ENCODE measurements at regions not wholly inside any gene's neighbourhood (a gene's known extent, or its start where the extent isn't known, plus 50 kb on each side); places are given as distances from the start of the nearest gene placed in this dataset.
"Not testable (repeated sequence)": the region's sequence is repeated elsewhere in the genome, so short reads cannot be mapped to it uniquely, and the experiment has no call there.

- DNase-seq: peak; percentile 22
Observed at GRCh38 chr12:61993734-61994345, 266.4 kb upstream of the USP15 start.

- no peak for DNase-seq
Observed at GRCh38 chr12:61996717-61997116, 263.5 kb upstream of the USP15 start.

GRCh38 chr12:61998791-61999190 is 261.4 kb upstream of the USP15 start:
- no peak for DNase-seq

GRCh38 chr12:61999311-61999710 is 260.9 kb upstream of the USP15 start:
- no peak for DNase-seq

GRCh38 chr12:62001424-62001823 is 258.8 kb upstream of the USP15 start:
- no peak for DNase-seq

GRCh38 chr12:62003226-62003625 is 257.0 kb upstream of the USP15 start:
- DNase-seq: no peak

- no peak for DNase-seq
Observed at GRCh38 chr12:62003701-62004100, 256.5 kb upstream of the USP15 start.

GRCh38 chr12:62005615-62006014 is 254.6 kb upstream of the USP15 start:
- DNase-seq: no peak

GRCh38 chr12:62006076-62006732 is 254.0 kb upstream of the USP15 start:
- DNase-seq: peak; percentile 29

GRCh38 chr12:62008703-62009102 is 251.5 kb upstream of the USP15 start:
- DNase-seq: no peak

- no peak for DNase-seq
Observed at GRCh38 chr12:62009445-62009844, 250.8 kb upstream of the USP15 start.

GRCh38 chr12:62010331-62010906 is 249.8 kb upstream of the USP15 start:
- not testable (repeated sequence) for DNase-seq

- not testable (repeated sequence) for DNase-seq
Observed at GRCh38 chr12:62010973-62011372, 249.2 kb upstream of the USP15 start.

GRCh38 chr12:62014330-62014729 is 245.9 kb upstream of the USP15 start:
- DNase-seq: no peak

- DNase-seq: no peak
Observed at GRCh38 chr12:62016021-62016420, 244.2 kb upstream of the USP15 start.

- DNase-seq: no peak
Observed at GRCh38 chr12:62021808-62022207, 238.4 kb upstream of the USP15 start.

GRCh38 chr12:62028536-62028935 is 231.7 kb upstream of the USP15 start:
- no peak for DNase-seq

GRCh38 chr12:62032870-62033269 is 227.3 kb upstream of the USP15 start:
- DNase-seq: no peak

GRCh38 chr12:62044450-62045135 is 215.6 kb upstream of the USP15 start:
- no peak for DNase-seq

- no peak for DNase-seq
Observed at GRCh38 chr12:62045211-62045610, 215.0 kb upstream of the USP15 start.

- no peak for DNase-seq
Observed at GRCh38 chr12:62050785-62051184, 209.4 kb upstream of the USP15 start.

GRCh38 chr12:62069976-62070375 is 190.2 kb upstream of the USP15 start:
- DNase-seq: no peak

GRCh38 chr12:62073236-62073635 is 187.0 kb upstream of the USP15 start:
- DNase-seq: not testable (repeated sequence)

- no peak for DNase-seq
Observed at GRCh38 chr12:62075870-62076269, 184.3 kb upstream of the USP15 start.

Data from CD4-positive, alpha-beta T cell treated with Interleukin-10 for 1 hour (primary cell).